ENCODE measurements at regions not wholly inside any gene's neighbourhood (a gene's known extent, or its start where the extent isn't known, plus 50 kb on each side); places are given as distances from the start of the nearest gene placed in this dataset.

GRCh38 chr15:94064676-94065313 lies 166.6 kb upstream of the MCTP2 start (continued):
- TF ChIP-seq, protein P1, sequence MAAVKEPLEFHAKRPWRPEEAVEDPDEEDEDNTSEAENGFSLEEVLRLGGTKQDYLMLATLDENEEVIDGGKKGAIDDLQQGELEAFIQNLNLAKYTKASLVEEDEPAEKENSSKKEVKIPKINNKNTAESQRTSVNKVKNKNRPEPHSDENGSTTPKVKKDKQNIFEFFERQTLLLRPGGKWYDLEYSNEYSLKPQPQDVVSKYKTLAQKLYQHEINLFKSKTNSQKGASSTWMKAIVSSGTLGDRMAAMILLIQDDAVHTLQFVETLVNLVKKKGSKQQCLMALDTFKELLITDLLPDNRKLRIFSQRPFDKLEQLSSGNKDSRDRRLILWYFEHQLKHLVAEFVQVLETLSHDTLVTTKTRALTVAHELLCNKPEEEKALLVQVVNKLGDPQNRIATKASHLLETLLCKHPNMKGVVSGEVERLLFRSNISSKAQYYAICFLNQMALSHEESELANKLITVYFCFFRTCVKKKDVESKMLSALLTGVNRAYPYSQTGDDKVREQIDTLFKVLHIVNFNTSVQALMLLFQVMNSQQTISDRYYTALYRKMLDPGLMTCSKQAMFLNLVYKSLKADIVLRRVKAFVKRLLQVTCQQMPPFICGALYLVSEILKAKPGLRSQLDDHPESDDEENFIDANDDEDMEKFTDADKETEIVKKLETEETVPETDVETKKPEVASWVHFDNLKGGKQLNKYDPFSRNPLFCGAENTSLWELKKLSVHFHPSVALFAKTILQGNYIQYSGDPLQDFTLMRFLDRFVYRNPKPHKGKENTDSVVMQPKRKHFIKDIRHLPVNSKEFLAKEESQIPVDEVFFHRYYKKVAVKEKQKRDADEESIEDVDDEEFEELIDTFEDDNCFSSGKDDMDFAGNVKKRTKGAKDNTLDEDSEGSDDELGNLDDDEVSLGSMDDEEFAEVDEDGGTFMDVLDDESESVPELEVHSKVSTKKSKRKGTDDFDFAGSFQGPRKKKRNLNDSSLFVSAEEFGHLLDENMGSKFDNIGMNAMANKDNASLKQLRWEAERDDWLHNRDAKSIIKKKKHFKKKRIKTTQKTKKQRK (IDR thresholded peaks at IDR 0.05; ENCODE audit: low read depth, low read length), result no peak
- TF ChIP-seq NFIC (IDR thresholded peaks at IDR 0.05; ENCODE audit: low read depth, low read length) (no peak), MTA3 (IDR thresholded peaks at IDR 0.05; ENCODE audit: borderline replicate concordance, low read length) (no peak), GATAD2B (conservative IDR thresholded peaks at IDR 0.05; ENCODE audit: low read depth) (no peak), POU2F2 (IDR thresholded peaks at IDR 0.05; ENCODE audit: borderline replicate concordance, low read depth, low read length) (no peak)

GRCh38 chr15:94061041-94061440 lies 170.3 kb upstream of the MCTP2 start:
- Histone ChIP-seq H3K4me3 (no peak overlapping the region), H2AFZ (ENCODE audit: control insufficient read depth, low read depth, low read length) (no peak overlapping the region), H3K79me2 (ENCODE audit: control insufficient read depth, insufficient read depth, low read length) (no peaks in the 10 kb centered on the region), H3K9me3 (replicated peaks; ENCODE audit: control insufficient read depth, insufficient read depth, low read length) (no peaks in the 10 kb centered on the region), H4K20me1 (ENCODE audit: control insufficient read depth, insufficient read depth) (no peaks in the 10 kb centered on the region), H3K9ac (ENCODE audit: control insufficient read depth, insufficient read depth, low read length) (no peak overlapping the region), H3K4me2 (ENCODE audit: control insufficient read depth, insufficient read depth) (no peak overlapping the region), H3K36me3 (ENCODE audit: control insufficient read depth in 2 of 2, insufficient read depth in 2 of 2, low read length in 1 of 2) (no peaks in the 10 kb centered on the region), H3K4me1 (ENCODE audit: control insufficient read depth, insufficient read depth, low read length) (no peaks in the 10 kb centered on the region), H3K27me3 (replicated peaks in 1 of 2; ENCODE audit: control insufficient read depth in 2 of 2, insufficient read depth in 2 of 2, low read length in 1 of 2) (no peaks in the 10 kb centered on the region), H3K27ac (ENCODE audit: control insufficient read depth, insufficient read depth) (no peak overlapping the region)
- FAIRE-seq (no peak), DNase-seq (ENCODE audit: low read depth, low spot score) (no peak), ATAC-seq (no peak)
- CTCF ChIA-PET, result no interaction called here
- POLR2A ChIA-PET, result no interaction called here
- in situ Hi-C loops (cut with MboI), result no loop called here
- intact Hi-C loops (cut with micrococcal nuclease; ENCODE audit: unreplicated experiment), result no loop called here
- RAD21 ChIA-PET (ENCODE audit: unreplicated experiment), result no interaction called here
- WGBS (ENCODE audit: insufficient coverage, insufficient replicate concordance, low lambda C conversion rate, missing lambda C conversion rate), result 4% methylated on average over 3 of the region's 3 CpGs
- SMC1A ChIA-PET (ENCODE audit: uncharacterized antibody, unreplicated experiment), result no interaction called here
- no peak for TF ChIP-seq LARP7 (IDR thresholded peaks at IDR 0.05)
- no TSS peak for BruUV-seq (replicated peaks)

All from GM12878 (cell line).